Right lobe of liver (tissue), 6 donors: ENCODE measurements at regions not wholly inside any gene's neighbourhood (a gene's known extent, or its start where the extent isn't known, plus 50 kb on each side); places are given as distances from the start of the nearest gene placed in this dataset.

Experiments
- ATAC-seq, 4 donors: fragments of 200-7000 bp; cut with Tn5 transposase; one replicate each; pipeline ENCODE4 v1.9.1; 2020; ENCODE audit warnings: mild to moderate bottlenecking in 4 of 4, moderate library complexity in 4 of 4
- DNase-seq, 3 donors: peaks; one replicate each; pipeline ENCODE4 v3.0.0-alpha.2; 2020
- H3K27ac ChIP-seq, 3 donors: fragments of 200-600 bp; one replicate each; pipeline ENCODE4 v1.8.0; 2022
- H3K27me3 ChIP-seq, 2 donors: fragments of 200-600 bp; one replicate each; pipeline ENCODE4 v1.8.0; 2022
- H3K36me3 ChIP-seq, 4 donors: fragments of 200-600 bp; sonication (generic) in 1 of 4; one replicate each; pipeline versions ENCODE4 v1.5.1 to v1.8.0; 2017 to 2022; ENCODE audit warnings: control low read depth in 1 of 4
- H3K4me1 ChIP-seq, 4 donors: fragments of 200-600 bp; sonication (generic) in 1 of 4; one replicate each; pipeline versions ENCODE4 v1.5.1 to v1.8.0; 2017 to 2022; ENCODE audit warnings: control low read depth in 1 of 4
- H3K4me3 ChIP-seq, 3 donors: fragments of 200-600 bp; one replicate each; pipeline ENCODE4 v1.8.0; 2022
- H3K9me3 ChIP-seq, 4 donors: fragments of 200-600 bp; sonication (generic) in 1 of 4; one replicate each; pipeline versions ENCODE4 v1.5.1 to v1.8.0; 2017 to 2022; ENCODE audit warnings: control low read depth in 1 of 4
- CTCF ChIP-seq, 4 donors: fragments of 200-600 bp in 3 of 4; fragments of 450-650 bp in 1 of 4; IDR thresholded peaks; one replicate each; pipeline versions ENCODE4 v1.5.1 to v1.8.0; 2016 to 2022; ENCODE audit warnings: antibody characterized with exemption in 4 of 4, mild to moderate bottlenecking in 2 of 4
- POLR2A ChIP-seq: fragments of 450-650 bp; IDR thresholded peaks from one replicate; pipeline ENCODE4 v1.6.1; 2017; ENCODE audit warnings: antibody characterized with exemption, mild to moderate bottlenecking
- WGBS: methylation state at CpG from one replicate; pipeline ENCODE4 v1.1.6; 2018; ENCODE audit warnings: low coverage, low lambda C conversion rate; ENCODE audit not compliant: insufficient coverage; ENCODE audit errors: missing lambda C conversion rate; 5-methylcytosine and 5-hydroxymethylcytosine counted together
- intact Hi-C, 2 donors: fragments of 100-400 bp; cut with DNase I; formaldehyde crosslinking; loops; one replicate each; pipeline versions ENCODE4 v1.11.2 to v1.14.1; 2022
- donor health status: DM: no; HTN: yes; CAD: no.
- donor health status: DM: no; HTN: no; CAD: no.
- donor health status: DM: no; HTN: no; CAD: no.
- donor health status: DM: no; HTN: yes; CAD: no.
- donor health status: DM: no; HTN: yes; CAD: no.

GRCh38 chr6:141303907-141304306 lies 828.8 kb upstream of the GJE1 start:
- intact Hi-C loops: no loop called here
- TF ChIP-seq POLR2A: no peak
- no peak for TF ChIP-seq CTCF (IDR thresholded peaks at IDR 0.05)
- Histone ChIP-seq H3K36me3 (no peaks in the 10 kb centered on the region), H3K4me3 (no peak overlapping the region), H3K9me3 (no peaks in the 10 kb centered on the region), H3K27me3 (no peaks in the 10 kb centered on the region), H3K4me1 (no peaks in the 10 kb centered on the region), H3K27ac (no peak overlapping the region)
- ATAC-seq: no peak
- 75% methylated on average over 6 of the region's 6 CpGs for WGBS
- DNase-seq: no peak

DNA sequence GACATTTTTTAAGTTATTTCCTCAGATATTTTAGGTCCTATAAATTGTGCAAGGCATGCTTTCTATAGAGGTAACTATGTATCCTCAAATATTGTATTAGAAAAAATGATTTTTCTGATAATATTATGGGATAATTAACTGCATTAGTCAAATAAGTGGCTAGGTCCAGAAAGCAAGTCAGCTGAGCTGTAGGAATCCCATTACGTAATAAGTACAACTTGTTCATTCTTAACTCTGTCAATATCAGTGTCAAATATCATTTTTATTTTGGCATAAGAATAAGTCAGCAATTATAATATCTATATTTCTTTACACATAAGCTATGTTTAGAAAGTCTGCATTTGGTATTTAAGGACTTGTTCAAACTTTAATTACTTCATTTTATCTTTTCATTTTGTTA lies 830.9 kb upstream of the GJE1 start:
- intact Hi-C loops: no loop called here
- Histone ChIP-seq H3K27ac (no peak overlapping the region), H3K9me3 (no peaks in the 10 kb centered on the region), H3K4me1 (no peaks in the 10 kb centered on the region), H3K27me3 (no peaks in the 10 kb centered on the region), H3K4me3 (no peak overlapping the region), H3K36me3 (no peaks in the 10 kb centered on the region)
- no peak for TF ChIP-seq CTCF (IDR thresholded peaks at IDR 0.05)
- no peak for TF ChIP-seq POLR2A
- ATAC-seq (no peak), DNase-seq (no peak)
- 47% methylated on average over 1 of the region's 1 CpG for WGBS

GRCh38 chr6:141290941-141291721 lies 841.6 kb upstream of the GJE1 start:
- no peaks in the 10 kb centered on the region for H3K9me3 ChIP-seq
- H3K36me3 ChIP-seq: no peaks in the 10 kb centered on the region
- intact Hi-C loops: no loop called here
- H3K4me1 ChIP-seq: no peaks in the 10 kb centered on the region
- WGBS: 81% methylated on average over 3 of the region's 3 CpGs
- H3K27ac ChIP-seq: no peak overlapping the region
- H3K27me3 ChIP-seq: no peaks in the 10 kb centered on the region
- DNase-seq: no peak
- no peak for ATAC-seq
- H3K4me3 ChIP-seq: no peak overlapping the region
- no peak for TF ChIP-seq CTCF (IDR thresholded peaks at IDR 0.05)
- no peak for TF ChIP-seq POLR2A

- WGBS: no CpG with 5 or more reads among the region's 5 CpGs
- no peak for DNase-seq
- intact Hi-C loops: no loop called here
Observed at GRCh38 chr6:141288947-141289346, 843.8 kb upstream of the GJE1 start.

More at GRCh38 chr6:141288947-141289346, 843.8 kb upstream of the GJE1 start:
- no peaks in the 10 kb centered on the region for H3K27me3 ChIP-seq
- ATAC-seq: peak in 1 of 4 donors; percentile 28
- TF ChIP-seq POLR2A: no peak
- TF ChIP-seq CTCF (IDR thresholded peaks at IDR 0.05): no peak
- H3K36me3 ChIP-seq: no peaks in the 10 kb centered on the region
- H3K4me1 ChIP-seq: no peaks in the 10 kb centered on the region
- H3K9me3 ChIP-seq: no peaks in the 10 kb centered on the region
- no peak overlapping the region for H3K27ac ChIP-seq
- no peak overlapping the region for H3K4me3 ChIP-seq
